A549 (cell line): ENCODE measurements at regions not wholly inside any gene's neighbourhood (a gene's known extent, or its start where the extent isn't known, plus 50 kb on each side); places are given as distances from the start of the nearest gene placed in this dataset.

Experiments used
- ATAC-seq, 2 experiments: fragments of 200-7000 bp in 1 of 2; fragments of >200 bp in 1 of 2; cut with Nextera tagmentation in 1 of 2; cut with Tn5 transposase in 1 of 2; 3 replicates each; pipeline versions ENCODE4 v1.8.0 to v1.9.1; 2018 to 2020; ENCODE audit warnings: mild to moderate bottlenecking in 1 of 2, moderate library complexity in 1 of 2
- CTCF ChIA-PET: fragments of 300-600 bp; sonication (Branson Sonifier 250); formaldehyde crosslinking; extraction: SDS; loops from one replicate; lab custom pipeline; 2021; ENCODE audit warnings: antibody characterized with exemption, inconsistent platforms; lab: Yijun Ruan, JAX
- POLR2A ChIA-PET: fragments of 350-600 bp; formaldehyde crosslinking; extraction: SDS; loops from one replicate; lab custom pipeline; 2021; ENCODE audit warnings: antibody characterized with exemption, inconsistent platforms; lab: Yijun Ruan, JAX
- DNase-seq, 2 experiments: peaks; one replicate each; pipeline versions ENCODE4 v3.0.0 to v3.0.0-alpha.2; 2011 to 2016; ENCODE audit warnings: low read depth in 1 of 2, low spot score in 1 of 2
- FAIRE-seq: peaks from 2 replicates; lab custom pipeline; 2011; peaks lifted over from hg19 to GRCh38; lab: Jason Lieb, UNC
- H3K27ac ChIP-seq, 2 experiments: fragments of >200 bp; sonication (Bioruptor Twin); formaldehyde crosslinking; 3 replicates each; pipeline ENCODE4 v1.5.1; 2016 to 2017
- H3K4me1 ChIP-seq: fragments of >200 bp; sonication (Bioruptor Twin); formaldehyde crosslinking; 3 replicates; pipeline ENCODE4 v1.6.1; 2016
- H3K4me2 ChIP-seq: fragments of >200 bp; sonication (Bioruptor Twin); formaldehyde crosslinking; 3 replicates; pipeline ENCODE4 v1.6.1; 2016
- H3K4me3 ChIP-seq: fragments of >200 bp; sonication (Bioruptor Twin); formaldehyde crosslinking; 3 replicates; pipeline ENCODE4 v1.5.1; 2016
- H3K9me3 ChIP-seq: fragments of >200 bp; sonication (Bioruptor Twin); formaldehyde crosslinking; 3 replicates; pipeline ENCODE4 v1.6.1; 2016
- BHLHE40 ChIP-seq: IDR thresholded peaks from 2 replicates; pipeline ENCODE4 v1.6.1; 2012; ENCODE audit warnings: low read depth, low read length, inconsistent platforms
- CHD2 ChIP-seq: fragments of 150-350 bp; IDR thresholded peaks from 2 replicates; pipeline ENCODE4 v1.6.1; 2014; ENCODE audit warnings: low read length; ENCODE audit not compliant: partially characterized antibody
- GATA3 ChIP-seq: IDR thresholded peaks from 2 replicates; pipeline ENCODE4 v1.6.1; 2012; ENCODE audit warnings: borderline replicate concordance
- HOXA7 ChIP-seq: fragments of 250-450 bp; sonication (Bioruptor Pico); IDR thresholded peaks from 2 replicates; pipeline ENCODE4 v1.5.0; 2020; ENCODE audit warnings: mild to moderate bottlenecking, moderate library complexity
- HOXB5 ChIP-seq: fragments of 250-450 bp; sonication (Bioruptor Pico); IDR thresholded peaks from 2 replicates; pipeline ENCODE4 v1.5.0; 2020; ENCODE audit warnings: mild to moderate bottlenecking, moderate library complexity
- JUN ChIP-seq, 2 experiments: fragments of >200 bp; sonication (Bioruptor Twin); formaldehyde crosslinking; IDR thresholded peaks; 2 replicates in 1 of 2; 3 replicates in 1 of 2; pipeline ENCODE4 v1.6.1; 2016 to 2017
- KDM1A ChIP-seq: fragments of 200-600 bp; sonication (generic); IDR thresholded peaks from 2 replicates; pipeline ENCODE4 v1.6.1; 2016; ENCODE audit warnings: low read depth, mild to moderate bottlenecking
- MAFK ChIP-seq: fragments of 450-650 bp; IDR thresholded peaks from 2 replicates; pipeline ENCODE4 v1.6.1; 2014; ENCODE audit not compliant: partially characterized antibody
- MAZ ChIP-seq: fragments of 150-350 bp; IDR thresholded peaks from 2 replicates; pipeline ENCODE4 v1.6.1; 2014; ENCODE audit warnings: antibody characterized with exemption, low read depth, low read length, borderline replicate concordance
- NR3C1 ChIP-seq: fragments of >200 bp; sonication (Bioruptor Twin); formaldehyde crosslinking; IDR thresholded peaks from 3 replicates; pipeline ENCODE4 v1.6.1; 2017
- POLR2A ChIP-seq: IDR thresholded peaks from 2 replicates; pipeline ENCODE4 v1.6.1; 2012; ENCODE audit warnings: mild to moderate bottlenecking, low read length
- POLR2AphosphoS2 ChIP-seq: conservative IDR thresholded peaks from 2 replicates; pipeline ENCODE4 v1.6.1; 2012; ENCODE audit warnings: low read length, improper control_type of control experiment, inconsistent platforms
- RAD21 ChIP-seq, 2 experiments: fragments of >200 bp in 1 of 2; sonication (Bioruptor Twin) in 1 of 2; formaldehyde crosslinking in 1 of 2; IDR thresholded peaks in 1 of 2; conservative IDR thresholded peaks in 1 of 2; 2 replicates in 1 of 2; 3 replicates in 1 of 2; pipeline ENCODE4 v1.6.1; 2012 to 2018; ENCODE audit warnings: inconsistent platforms in 1 of 2
- RARB ChIP-seq: fragments of 250-450 bp; sonication (Bioruptor Pico); IDR thresholded peaks from 2 replicates; pipeline ENCODE4 v1.8.0; 2021; ENCODE audit warnings: mild to moderate bottlenecking, moderate library complexity
- SMC3 ChIP-seq: fragments of >200 bp; sonication (Bioruptor Twin); formaldehyde crosslinking; IDR thresholded peaks from 3 replicates; pipeline ENCODE4 v1.6.1; 2018; ENCODE audit warnings: inconsistent platforms
- SREBF2 ChIP-seq: fragments of 450-650 bp; IDR thresholded peaks from 2 replicates; pipeline ENCODE4 v1.6.1; 2014; ENCODE audit warnings: mild to moderate bottlenecking, moderate library complexity
- ZC3H11A ChIP-seq: fragments of 450-650 bp; IDR thresholded peaks from 2 replicates; pipeline ENCODE4 v1.6.1; 2014; ENCODE audit warnings: antibody characterized with exemption, mild to moderate bottlenecking
- ZFP36 ChIP-seq: fragments of 450-650 bp; IDR thresholded peaks from 2 replicates; pipeline ENCODE4 v1.6.1; 2014; ENCODE audit warnings: borderline replicate concordance; ENCODE audit not compliant: partially characterized antibody
- WGBS: methylation state at CpG from one replicate; pipeline ENCODE4 v1.1.6; 2017; ENCODE audit errors: missing lambda C conversion rate; 5-methylcytosine and 5-hydroxymethylcytosine counted together
- TF ChIP-seq, protein P1 (sequence below): fragments of 150-350 bp; IDR thresholded peaks from 2 replicates; pipeline ENCODE4 v1.6.1; 2014; ENCODE audit warnings: low read depth, mild to moderate bottlenecking, low read length

DNA sequence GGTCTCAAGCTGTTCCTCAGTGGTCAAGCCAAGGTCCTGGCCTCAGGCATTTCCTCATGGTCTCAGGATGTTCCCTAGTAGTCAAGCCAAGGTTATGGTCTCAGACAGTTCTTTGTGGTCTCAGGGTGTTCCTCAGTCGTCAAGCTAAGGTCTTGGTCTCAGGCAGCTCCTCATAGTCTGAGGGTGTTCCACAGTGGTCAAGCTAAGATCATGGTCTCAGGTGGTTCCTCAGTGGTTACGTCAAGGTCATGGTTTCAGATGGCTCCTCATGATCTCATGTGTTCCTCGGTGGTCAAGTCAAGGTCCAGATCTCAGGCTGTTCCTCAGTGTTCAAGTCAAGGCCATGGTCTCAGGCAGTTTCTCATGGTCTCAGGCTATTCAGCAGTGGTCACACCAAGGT lies 540.1 kb downstream of the VRK1 start:
- POLR2A ChIA-PET, result no interaction called here
- TF ChIP-seq POLR2AphosphoS2, result no peak
- WGBS, result 0% methylated on average over 2 of the region's 3 CpGs
- no peak for DNase-seq
- H3K27ac ChIP-seq, result no peak overlapping the region
- H3K9me3 ChIP-seq, result no peaks in the 10 kb centered on the region
- H3K4me1 ChIP-seq, result no peaks in the 10 kb centered on the region
- ATAC-seq, result no peak
- H3K4me3 ChIP-seq, result no peak overlapping the region
- CTCF ChIA-PET, result no interaction called here
- H3K4me2 ChIP-seq, result no peak overlapping the region
- FAIRE-seq, result no peak

DNA sequence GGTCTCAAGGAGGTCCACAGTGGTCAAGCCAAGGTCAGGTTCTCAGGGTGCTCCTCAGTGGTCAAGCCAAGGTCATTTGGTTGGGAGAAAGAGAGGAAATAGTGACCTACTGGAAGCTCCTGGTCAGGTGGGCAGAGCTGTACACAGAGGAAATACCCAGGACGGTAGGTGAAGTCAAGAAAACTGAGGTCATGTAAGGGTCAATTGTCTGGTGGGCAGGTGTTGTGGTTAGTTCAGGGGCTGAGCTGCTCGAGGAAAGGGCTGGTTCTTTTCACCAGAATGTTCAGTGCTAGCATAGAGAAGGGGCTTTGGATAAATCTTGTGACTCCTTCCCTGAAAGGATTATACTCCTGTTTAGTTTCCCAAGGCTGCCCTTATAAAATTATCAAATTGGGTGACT lies 540.5 kb downstream of the VRK1 start:
- Histone ChIP-seq H3K4me2 (no peak overlapping the region), H3K4me1 (no peaks in the 10 kb centered on the region), H3K9me3 (no peaks in the 10 kb centered on the region), H3K4me3 (no peak overlapping the region), H3K27ac (no peak overlapping the region)
- 0% methylated on average over 2 of the region's 2 CpGs for WGBS
- ChIA-PET POLR2A (no interaction called here), CTCF (no interaction called here)
- DNase-seq (no peak), FAIRE-seq (no peak), ATAC-seq (no peak)
- TF ChIP-seq JUN (IDR thresholded peaks at IDR 0.05), result no peak
- TF ChIP-seq, all 56 proteins: peak for 0

DNA sequence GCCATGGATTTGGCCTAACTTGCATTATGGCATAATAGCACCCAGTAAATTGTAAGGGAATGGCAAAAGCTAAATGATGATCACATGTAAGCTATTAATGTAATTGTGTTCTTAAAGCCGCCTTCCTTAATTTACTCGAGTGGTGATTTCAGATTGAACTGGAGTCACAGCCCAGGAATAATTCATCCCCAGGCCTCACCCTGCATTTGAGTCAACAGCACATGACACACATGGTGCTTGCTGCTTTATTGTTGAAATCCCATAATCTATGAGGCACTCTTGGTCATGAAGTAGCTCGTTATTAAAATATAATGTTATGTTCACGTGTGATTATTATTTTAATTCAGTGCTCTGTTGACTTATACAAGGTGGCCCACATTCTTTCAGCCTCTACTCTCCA lies 547.5 kb downstream of the VRK1 start:
- FAIRE-seq (no peak), ATAC-seq (no peak), DNase-seq (no peak)
- no peaks in the 10 kb centered on the region for H3K4me1 ChIP-seq
- no peak overlapping the region for H3K4me3 ChIP-seq
- CTCF ChIA-PET, result no interaction called here
- WGBS, result 16% methylated on average over 4 of the region's 4 CpGs
- no peaks in the 10 kb centered on the region for H3K9me3 ChIP-seq
- POLR2A ChIA-PET, result no interaction called here
- TF ChIP-seq ZFP36 (no peak), KDM1A (no peak), NR3C1 (no peak), BHLHE40 (no peak), SREBF2 (no peak), CHD2 (no peak), MAFK (no peak)
- TF ChIP-seq, protein P1, sequence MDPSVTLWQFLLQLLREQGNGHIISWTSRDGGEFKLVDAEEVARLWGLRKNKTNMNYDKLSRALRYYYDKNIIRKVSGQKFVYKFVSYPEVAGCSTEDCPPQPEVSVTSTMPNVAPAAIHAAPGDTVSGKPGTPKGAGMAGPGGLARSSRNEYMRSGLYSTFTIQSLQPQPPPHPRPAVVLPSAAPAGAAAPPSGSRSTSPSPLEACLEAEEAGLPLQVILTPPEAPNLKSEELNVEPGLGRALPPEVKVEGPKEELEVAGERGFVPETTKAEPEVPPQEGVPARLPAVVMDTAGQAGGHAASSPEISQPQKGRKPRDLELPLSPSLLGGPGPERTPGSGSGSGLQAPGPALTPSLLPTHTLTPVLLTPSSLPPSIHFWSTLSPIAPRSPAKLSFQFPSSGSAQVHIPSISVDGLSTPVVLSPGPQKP, result no peak
- no peak overlapping the region for H3K27ac ChIP-seq
- H3K4me2 ChIP-seq, result no peak overlapping the region

DNA sequence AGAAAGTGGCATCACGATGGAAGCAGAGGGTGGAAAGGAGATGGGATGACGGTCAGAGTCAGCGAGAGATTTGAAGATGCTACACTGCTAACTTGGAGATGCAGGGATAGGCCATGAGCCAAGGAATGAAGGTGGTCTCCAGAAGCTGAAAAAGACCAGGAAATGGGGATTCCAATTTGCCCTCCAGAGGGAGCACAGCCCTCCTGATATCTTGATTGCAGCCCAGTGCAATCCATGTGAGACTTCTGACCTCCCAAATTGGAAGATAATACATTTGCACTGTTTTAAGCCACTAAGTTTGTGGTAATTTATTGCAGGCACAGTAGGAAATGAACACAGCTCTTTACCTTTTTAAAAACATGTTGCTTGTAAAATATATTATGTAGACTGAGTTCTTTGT lies 549.5 kb downstream of the VRK1 start:
- DNase-seq, result no peak
- ChIA-PET POLR2A (no interaction called here), CTCF (no interaction called here)
- TF ChIP-seq HOXA7 (CRISPR knock-in tag) (no peak), MAZ (no peak), HOXB5 (CRISPR knock-in tag) (no peak), POLR2A (no peak)
- FAIRE-seq, result no peak
- 8% methylated on average over 3 of the region's 3 CpGs for WGBS
- Histone ChIP-seq H3K4me3 (no peak overlapping the region), H3K27ac (no peak overlapping the region), H3K4me1 (no peaks in the 10 kb centered on the region), H3K4me2 (no peak overlapping the region), H3K9me3 (no peaks in the 10 kb centered on the region)
- ATAC-seq, result no peak

DNA sequence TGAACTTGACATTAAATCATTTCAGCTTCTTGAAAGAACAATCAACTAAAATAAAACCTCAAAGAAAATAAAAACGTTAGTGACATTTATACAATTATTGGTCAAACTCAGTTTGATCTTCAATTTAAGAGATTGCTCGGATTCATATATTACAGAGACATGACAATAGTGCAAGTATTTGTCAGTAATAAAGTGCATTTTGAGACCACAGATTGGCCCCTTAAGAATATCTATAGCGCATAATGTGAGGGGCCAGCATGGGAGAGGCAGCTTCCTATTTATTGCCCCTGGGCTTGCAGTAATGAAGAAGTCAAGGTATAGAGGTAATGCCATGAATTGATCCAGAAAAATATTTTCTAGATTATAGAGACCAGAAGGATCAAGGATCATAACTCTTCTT lies 552.3 kb downstream of the VRK1 start:
- no peak for ATAC-seq
- TF ChIP-seq ZC3H11A, result no peak
- no peak for TF ChIP-seq RAD21 (conservative IDR thresholded peaks at IDR 0.05 in 1 of 2, IDR thresholded peaks at IDR 0.05 in 1 of 2)
- no peak for TF ChIP-seq SREBF2
- TF ChIP-seq RARB (CRISPR knock-in tag), result no peak
- no peak for TF ChIP-seq GATA3
- TF ChIP-seq, protein P1, result no peak
- TF ChIP-seq BHLHE40, result no peak
- no peak for TF ChIP-seq SMC3
- POLR2A ChIA-PET, result no interaction called here
- no peak overlapping the region for H3K4me2 ChIP-seq
- no peak overlapping the region for H3K4me3 ChIP-seq
- H3K4me1 ChIP-seq, result no peaks in the 10 kb centered on the region
- CTCF ChIA-PET, result no interaction called here
- H3K9me3 ChIP-seq, result no peaks in the 10 kb centered on the region
- FAIRE-seq, result no peak
- WGBS, result 7% methylated on average over 3 of the region's 3 CpGs
- no peak overlapping the region for H3K27ac ChIP-seq
- DNase-seq, result no peak
